ENCODE measurements at regions not wholly inside any gene's neighbourhood (a gene's known extent, or its start where the extent isn't known, plus 50 kb on each side); places are given as distances from the start of the nearest gene placed in this dataset.

GRCh38 chr11:91790346-91791170 is 434.1 kb upstream of the FAT3 start:
- TF ChIP-seq CTCF (IDR thresholded peaks at IDR 0.05; ENCODE audit: poor library complexity), result no peak
- no peak for TF ChIP-seq EZH2 (IDR thresholded peaks at IDR 0.05; ENCODE audit: borderline replicate concordance)
- no peak for TF ChIP-seq EZH2phosphoT487 (IDR thresholded peaks at IDR 0.05; ENCODE audit: low read depth, severe bottlenecking, unreplicated experiment)

Measured in hepatocyte (in vitro differentiated cells).